Neural cell (in vitro differentiated cells): ENCODE measurements at regions not wholly inside any gene's neighbourhood (a gene's known extent, or its start where the extent isn't known, plus 50 kb on each side); places are given as distances from the start of the nearest gene placed in this dataset.

Source experiments
- H2AFZ ChIP-seq: fragments of 200-600, 300-800 bp; sonication (generic), shearing (Covaris generic); 2 replicates; pipeline ENCODE4 v1.6.0; 2014; ENCODE audit warnings: low read depth, mild to moderate bottlenecking, antibody characterized with exemption, low read length, moderate library complexity
- H3F3A ChIP-seq: fragments of 200-600 bp; shearing (Covaris generic); 2 replicates; pipeline ENCODE4 v1.6.1; 2016; ENCODE audit warnings: mild to moderate bottlenecking, moderate library complexity, mixed read lengths, antibody characterized with exemption, low read length; ENCODE audit not compliant: insufficient read depth, poor library complexity, severe bottlenecking
- H3K27ac ChIP-seq: fragments of 200-600, 300-800 bp; sonication (generic), shearing (Covaris generic); 2 replicates; pipeline ENCODE4 v1.5.1; 2014; ENCODE audit warnings: mild to moderate bottlenecking, low read length, moderate library complexity
- H3K27me3 ChIP-seq: fragments of 300-800, 200-600 bp; sonication (generic), shearing (Covaris generic); 2 replicates; pipeline ENCODE4 v1.6.0; 2014; ENCODE audit warnings: mild to moderate bottlenecking, low read depth, low read length, moderate library complexity; ENCODE audit not compliant: insufficient read depth
- H3K36me3 ChIP-seq: fragments of 300-800, 200-600 bp; sonication (generic), shearing (Covaris generic); 2 replicates; pipeline ENCODE4 v1.5.1; 2014; ENCODE audit warnings: mild to moderate bottlenecking, antibody characterized with exemption, low read length, moderate library complexity; ENCODE audit not compliant: insufficient read depth
- H3K4me2 ChIP-seq: fragments of 300-800, 200-600 bp; sonication (generic), shearing (Covaris generic); 2 replicates; pipeline ENCODE4 v1.6.0; 2014; ENCODE audit warnings: mild to moderate bottlenecking, low read length
- H3K4me3 ChIP-seq: fragments of 300-800, 200-600 bp; sonication (generic), shearing (Covaris generic); 2 replicates; pipeline ENCODE4 v1.5.1; 2014; ENCODE audit warnings: mild to moderate bottlenecking, low read length, moderate library complexity
- H3K79me2 ChIP-seq: fragments of 200-600 bp; shearing (Covaris generic); replicated peaks from 2 replicates; pipeline ENCODE4 v1.6.0; 2014; ENCODE audit warnings: mild to moderate bottlenecking, low read length, moderate library complexity; ENCODE audit not compliant: insufficient read depth
- H3K9ac ChIP-seq: fragments of 300-800, 200-600 bp; sonication (generic), shearing (Covaris generic); 2 replicates; pipeline ENCODE4 v1.6.1; 2016; ENCODE audit warnings: mild to moderate bottlenecking, low read length, mixed read lengths
- H3K9me2 ChIP-seq: fragments of 200-600 bp; shearing (Covaris generic); 2 replicates; pipeline ENCODE4 v1.6.1; 2016; ENCODE audit warnings: mild to moderate bottlenecking, low read length, mixed read lengths; ENCODE audit not compliant: insufficient read depth
- H3K9me3 ChIP-seq: fragments of 200-600, 300-800 bp; sonication (generic), shearing (Covaris generic); 2 replicates; pipeline ENCODE4 v1.6.1; 2016; ENCODE audit warnings: mild to moderate bottlenecking, mixed run types, low read length, moderate library complexity, mixed read lengths
- H4K20me1 ChIP-seq: fragments of 200-600 bp; shearing (Covaris generic); 2 replicates; pipeline ENCODE4 v1.6.1; 2016; ENCODE audit warnings: mild to moderate bottlenecking, mixed run types; ENCODE audit not compliant: insufficient read depth
- EP300 ChIP-seq: fragments of 450-650 bp; conservative IDR thresholded peaks from 2 replicates; pipeline ENCODE4 v1.6.1; 2014; ENCODE audit warnings: antibody characterized with exemption, mild to moderate bottlenecking, moderate library complexity; ENCODE audit not compliant: poor library complexity, severe bottlenecking
- MXI1 ChIP-seq: fragments of 450-650 bp; conservative IDR thresholded peaks from 2 replicates; pipeline ENCODE4 v1.6.1; 2014; ENCODE audit warnings: antibody characterized with exemption, mild to moderate bottlenecking; ENCODE audit not compliant: poor library complexity, severe bottlenecking
- POLR2AphosphoS5 ChIP-seq: IDR thresholded peaks from 2 replicates; pipeline ENCODE4 v1.6.1; 2012
- RAD21 ChIP-seq: fragments of 450-650 bp; conservative IDR thresholded peaks from 2 replicates; pipeline ENCODE4 v1.6.1; 2014; ENCODE audit warnings: antibody characterized with exemption, mild to moderate bottlenecking, moderate library complexity
- TAF1 ChIP-seq: IDR thresholded peaks from 2 replicates; pipeline ENCODE4 v1.6.1; 2012; ENCODE audit warnings: low read depth
- TF ChIP-seq, protein P1 (sequence below): IDR thresholded peaks from 2 replicates; pipeline ENCODE4 v1.6.1; 2012; ENCODE audit warnings: borderline replicate concordance
- TF ChIP-seq, protein P2 (sequence below): fragments of 450-650 bp; IDR thresholded peaks from 2 replicates; pipeline ENCODE4 v1.5.1; 2014; ENCODE audit warnings: antibody characterized with exemption, mild to moderate bottlenecking, moderate library complexity; ENCODE audit not compliant: poor library complexity, severe bottlenecking

- TF ChIP-seq RAD21, result no peak
- TF ChIP-seq, protein P1, sequence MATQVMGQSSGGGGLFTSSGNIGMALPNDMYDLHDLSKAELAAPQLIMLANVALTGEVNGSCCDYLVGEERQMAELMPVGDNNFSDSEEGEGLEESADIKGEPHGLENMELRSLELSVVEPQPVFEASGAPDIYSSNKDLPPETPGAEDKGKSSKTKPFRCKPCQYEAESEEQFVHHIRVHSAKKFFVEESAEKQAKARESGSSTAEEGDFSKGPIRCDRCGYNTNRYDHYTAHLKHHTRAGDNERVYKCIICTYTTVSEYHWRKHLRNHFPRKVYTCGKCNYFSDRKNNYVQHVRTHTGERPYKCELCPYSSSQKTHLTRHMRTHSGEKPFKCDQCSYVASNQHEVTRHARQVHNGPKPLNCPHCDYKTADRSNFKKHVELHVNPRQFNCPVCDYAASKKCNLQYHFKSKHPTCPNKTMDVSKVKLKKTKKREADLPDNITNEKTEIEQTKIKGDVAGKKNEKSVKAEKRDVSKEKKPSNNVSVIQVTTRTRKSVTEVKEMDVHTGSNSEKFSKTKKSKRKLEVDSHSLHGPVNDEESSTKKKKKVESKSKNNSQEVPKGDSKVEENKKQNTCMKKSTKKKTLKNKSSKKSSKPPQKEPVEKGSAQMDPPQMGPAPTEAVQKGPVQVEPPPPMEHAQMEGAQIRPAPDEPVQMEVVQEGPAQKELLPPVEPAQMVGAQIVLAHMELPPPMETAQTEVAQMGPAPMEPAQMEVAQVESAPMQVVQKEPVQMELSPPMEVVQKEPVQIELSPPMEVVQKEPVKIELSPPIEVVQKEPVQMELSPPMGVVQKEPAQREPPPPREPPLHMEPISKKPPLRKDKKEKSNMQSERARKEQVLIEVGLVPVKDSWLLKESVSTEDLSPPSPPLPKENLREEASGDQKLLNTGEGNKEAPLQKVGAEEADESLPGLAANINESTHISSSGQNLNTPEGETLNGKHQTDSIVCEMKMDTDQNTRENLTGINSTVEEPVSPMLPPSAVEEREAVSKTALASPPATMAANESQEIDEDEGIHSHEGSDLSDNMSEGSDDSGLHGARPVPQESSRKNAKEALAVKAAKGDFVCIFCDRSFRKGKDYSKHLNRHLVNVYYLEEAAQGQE, result peak; percentile 84
- no peaks in the 10 kb centered on the region for H3F3A ChIP-seq
Measured at GRCh38 chr5:6905883-6906282, 192.7 kb downstream of the TENT4A start.

GRCh38 chr5:6907320-6907918 is 194.2 kb downstream of the TENT4A start:
- no peak overlapping the region for H3K9ac ChIP-seq
- no peaks in the 10 kb centered on the region for H3K36me3 ChIP-seq
- no peak overlapping the region for H3K4me3 ChIP-seq
- H3K9me2 ChIP-seq, result no peaks in the 10 kb centered on the region
- TF ChIP-seq, protein P2, sequence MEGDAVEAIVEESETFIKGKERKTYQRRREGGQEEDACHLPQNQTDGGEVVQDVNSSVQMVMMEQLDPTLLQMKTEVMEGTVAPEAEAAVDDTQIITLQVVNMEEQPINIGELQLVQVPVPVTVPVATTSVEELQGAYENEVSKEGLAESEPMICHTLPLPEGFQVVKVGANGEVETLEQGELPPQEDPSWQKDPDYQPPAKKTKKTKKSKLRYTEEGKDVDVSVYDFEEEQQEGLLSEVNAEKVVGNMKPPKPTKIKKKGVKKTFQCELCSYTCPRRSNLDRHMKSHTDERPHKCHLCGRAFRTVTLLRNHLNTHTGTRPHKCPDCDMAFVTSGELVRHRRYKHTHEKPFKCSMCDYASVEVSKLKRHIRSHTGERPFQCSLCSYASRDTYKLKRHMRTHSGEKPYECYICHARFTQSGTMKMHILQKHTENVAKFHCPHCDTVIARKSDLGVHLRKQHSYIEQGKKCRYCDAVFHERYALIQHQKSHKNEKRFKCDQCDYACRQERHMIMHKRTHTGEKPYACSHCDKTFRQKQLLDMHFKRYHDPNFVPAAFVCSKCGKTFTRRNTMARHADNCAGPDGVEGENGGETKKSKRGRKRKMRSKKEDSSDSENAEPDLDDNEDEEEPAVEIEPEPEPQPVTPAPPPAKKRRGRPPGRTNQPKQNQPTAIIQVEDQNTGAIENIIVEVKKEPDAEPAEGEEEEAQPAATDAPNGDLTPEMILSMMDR, result no peak
- no peak for TF ChIP-seq TAF1
- TF ChIP-seq POLR2AphosphoS5, result no peak
- H3K9me3 ChIP-seq, result no peaks in the 10 kb centered on the region
- no peaks in the 10 kb centered on the region for H3K27me3 ChIP-seq
- no peaks in the 10 kb centered on the region for H3K79me2 ChIP-seq
- no peak overlapping the region for H2AFZ ChIP-seq
- H3K27ac ChIP-seq, result no peak overlapping the region
- no peak overlapping the region for H3K4me2 ChIP-seq
- no peaks in the 10 kb centered on the region for H3F3A ChIP-seq
- no peaks in the 10 kb centered on the region for H4K20me1 ChIP-seq

More at GRCh38 chr5:6905883-6906282, 192.7 kb downstream of the TENT4A start:
- no peak overlapping the region for H3K27ac ChIP-seq
- H3K9me2 ChIP-seq, result no peaks in the 10 kb centered on the region
- H2AFZ ChIP-seq, result no peak overlapping the region
- H3K79me2 ChIP-seq, result no peaks in the 10 kb centered on the region
- H3K9ac ChIP-seq, result no peak overlapping the region
- no peaks in the 10 kb centered on the region for H4K20me1 ChIP-seq
- no peaks in the 10 kb centered on the region for H3K36me3 ChIP-seq
- H3K27me3 ChIP-seq, result no peaks in the 10 kb centered on the region
- no peaks in the 10 kb centered on the region for H3K9me3 ChIP-seq
- H3K4me2 ChIP-seq, result no peak overlapping the region
- no peak overlapping the region for H3K4me3 ChIP-seq

DNA sequence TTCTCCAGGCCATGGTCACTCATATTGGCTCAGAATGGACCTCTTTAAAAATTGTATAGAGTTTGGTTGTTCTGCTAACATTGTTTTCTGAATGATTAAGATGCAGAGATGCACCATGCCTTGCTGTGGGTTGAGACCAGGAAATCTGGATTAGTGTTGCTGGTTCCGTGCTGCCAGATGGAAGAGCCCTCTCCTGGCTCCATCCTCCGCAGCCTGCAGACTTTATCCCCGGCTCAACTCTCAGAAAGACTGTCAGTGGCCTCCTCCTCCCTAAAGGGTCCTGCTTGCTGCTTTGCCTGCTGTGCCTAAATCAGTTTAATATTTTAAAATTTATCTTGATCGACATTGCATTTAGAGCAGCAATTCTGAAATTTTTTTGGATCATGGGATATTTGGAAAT is 196.7 kb downstream of the TENT4A start:
- H3K9ac ChIP-seq, result no peak overlapping the region
- H3K9me2 ChIP-seq, result no peaks in the 10 kb centered on the region
- H3K27me3 ChIP-seq, result no peaks in the 10 kb centered on the region
- no peak overlapping the region for H3K4me3 ChIP-seq
- no peaks in the 10 kb centered on the region for H3F3A ChIP-seq
- no peaks in the 10 kb centered on the region for H4K20me1 ChIP-seq
- H3K4me2 ChIP-seq, result no peak overlapping the region
- H3K36me3 ChIP-seq, result no peaks in the 10 kb centered on the region
- H3K27ac ChIP-seq, result no peak overlapping the region
- H3K79me2 ChIP-seq, result no peaks in the 10 kb centered on the region
- H3K9me3 ChIP-seq, result no peaks in the 10 kb centered on the region
- TF ChIP-seq MXI1 (no peak), EP300 (no peak), TAF1 (no peak)
- no peak overlapping the region for H2AFZ ChIP-seq
